H1 (cell line): ENCODE measurements at regions not wholly inside any gene's neighbourhood (a gene's known extent, or its start where the extent isn't known, plus 50 kb on each side); places are given as distances from the start of the nearest gene placed in this dataset.

ENCODE experiments used
- SP1 ChIP-seq: IDR thresholded peaks from 2 replicates; pipeline ENCODE4 v1.6.1; 2011; ENCODE audit warnings: low read depth, low read length
- TF ChIP-seq, protein P1 (sequence below), 3 experiments: IDR thresholded peaks; 1 replicate in 2 of 3; 2 replicates in 1 of 3; pipeline versions ENCODE4 v1.5.1 to v1.6.1; 2011; ENCODE audit warnings: low read length in 3 of 3, mild to moderate bottlenecking in 3 of 3, inconsistent platforms in 2 of 3, low read depth in 1 of 3, moderate library complexity in 1 of 3; ENCODE audit not compliant: insufficient read depth in 1 of 3; ENCODE audit errors: control extremely low read depth in 1 of 3

GRCh38 chr7:131039836-131040235 is 287.8 kb upstream of the MKLN1 start (continued):
- TF ChIP-seq, protein P1, sequence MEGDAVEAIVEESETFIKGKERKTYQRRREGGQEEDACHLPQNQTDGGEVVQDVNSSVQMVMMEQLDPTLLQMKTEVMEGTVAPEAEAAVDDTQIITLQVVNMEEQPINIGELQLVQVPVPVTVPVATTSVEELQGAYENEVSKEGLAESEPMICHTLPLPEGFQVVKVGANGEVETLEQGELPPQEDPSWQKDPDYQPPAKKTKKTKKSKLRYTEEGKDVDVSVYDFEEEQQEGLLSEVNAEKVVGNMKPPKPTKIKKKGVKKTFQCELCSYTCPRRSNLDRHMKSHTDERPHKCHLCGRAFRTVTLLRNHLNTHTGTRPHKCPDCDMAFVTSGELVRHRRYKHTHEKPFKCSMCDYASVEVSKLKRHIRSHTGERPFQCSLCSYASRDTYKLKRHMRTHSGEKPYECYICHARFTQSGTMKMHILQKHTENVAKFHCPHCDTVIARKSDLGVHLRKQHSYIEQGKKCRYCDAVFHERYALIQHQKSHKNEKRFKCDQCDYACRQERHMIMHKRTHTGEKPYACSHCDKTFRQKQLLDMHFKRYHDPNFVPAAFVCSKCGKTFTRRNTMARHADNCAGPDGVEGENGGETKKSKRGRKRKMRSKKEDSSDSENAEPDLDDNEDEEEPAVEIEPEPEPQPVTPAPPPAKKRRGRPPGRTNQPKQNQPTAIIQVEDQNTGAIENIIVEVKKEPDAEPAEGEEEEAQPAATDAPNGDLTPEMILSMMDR (IDR thresholded peaks at IDR 0.05; ENCODE audit: control extremely low read depth in 1 of 3, insufficient read depth in 1 of 3, low read depth in 1 of 3, low read length in 3 of 3) = no peak
- TF ChIP-seq SP1 = no peak
